OCI-LY1 (cell line): ENCODE measurements at regions not wholly inside any gene's neighbourhood (a gene's known extent, or its start where the extent isn't known, plus 50 kb on each side); places are given as distances from the start of the nearest gene placed in this dataset.

Experiments used
- EZH2 ChIP-seq: fragments of 200-600 bp; sonication (generic), shearing (Covaris generic); IDR thresholded peaks from 2 replicates; pipeline ENCODE4 v1.8.0; 2017; ENCODE audit warnings: borderline replicate concordance, mixed run types, mild to moderate bottlenecking, antibody characterized with exemption, low read length, moderate library complexity, mixed read lengths
- TF ChIP-seq, protein P1 (sequence below): fragments of 200-600 bp; sonication (generic), shearing (Covaris generic); IDR thresholded peaks from 2 replicates; pipeline ENCODE4 v1.5.1; 2017; ENCODE audit warnings: mild to moderate bottlenecking, antibody characterized with exemption, low read length, moderate library complexity, mixed read lengths

DNA sequence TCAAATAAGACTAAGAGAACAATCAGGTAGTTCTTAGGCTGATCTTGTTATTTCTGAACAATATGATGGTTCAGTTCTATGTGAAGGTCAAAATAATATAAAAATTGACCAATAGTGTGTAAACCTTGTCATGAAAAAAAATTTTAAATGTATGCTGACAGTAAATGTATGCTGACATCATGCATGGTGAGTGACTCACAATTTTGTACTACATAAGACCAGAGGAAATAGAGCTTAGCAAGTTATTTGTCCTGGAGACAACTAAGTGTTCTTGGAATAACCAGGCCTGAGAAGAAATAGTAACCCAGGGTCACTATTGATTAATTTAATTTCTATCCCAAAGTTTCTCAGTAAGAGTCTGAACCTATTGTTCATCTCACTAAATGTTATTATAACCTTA lies 182.2 kb upstream of the PCDH15 start:
- TF ChIP-seq, protein P1, sequence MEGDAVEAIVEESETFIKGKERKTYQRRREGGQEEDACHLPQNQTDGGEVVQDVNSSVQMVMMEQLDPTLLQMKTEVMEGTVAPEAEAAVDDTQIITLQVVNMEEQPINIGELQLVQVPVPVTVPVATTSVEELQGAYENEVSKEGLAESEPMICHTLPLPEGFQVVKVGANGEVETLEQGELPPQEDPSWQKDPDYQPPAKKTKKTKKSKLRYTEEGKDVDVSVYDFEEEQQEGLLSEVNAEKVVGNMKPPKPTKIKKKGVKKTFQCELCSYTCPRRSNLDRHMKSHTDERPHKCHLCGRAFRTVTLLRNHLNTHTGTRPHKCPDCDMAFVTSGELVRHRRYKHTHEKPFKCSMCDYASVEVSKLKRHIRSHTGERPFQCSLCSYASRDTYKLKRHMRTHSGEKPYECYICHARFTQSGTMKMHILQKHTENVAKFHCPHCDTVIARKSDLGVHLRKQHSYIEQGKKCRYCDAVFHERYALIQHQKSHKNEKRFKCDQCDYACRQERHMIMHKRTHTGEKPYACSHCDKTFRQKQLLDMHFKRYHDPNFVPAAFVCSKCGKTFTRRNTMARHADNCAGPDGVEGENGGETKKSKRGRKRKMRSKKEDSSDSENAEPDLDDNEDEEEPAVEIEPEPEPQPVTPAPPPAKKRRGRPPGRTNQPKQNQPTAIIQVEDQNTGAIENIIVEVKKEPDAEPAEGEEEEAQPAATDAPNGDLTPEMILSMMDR: no peak
- TF ChIP-seq EZH2: no peak
